Effector memory CD8-positive, alpha-beta T cell (primary cell): ENCODE measurements at regions not wholly inside any gene's neighbourhood (a gene's known extent, or its start where the extent isn't known, plus 50 kb on each side); places are given as distances from the start of the nearest gene placed in this dataset.

Source experiments
- ATAC-seq: fragments of 150-1000 bp; cut with Tn5 transposase; replicated peaks from 2 replicates; pipeline ENCODE4 v1.10.0; 2021; ENCODE audit warnings: mild to moderate bottlenecking, moderate library complexity
- DNase-seq, 3 experiments: peaks; one replicate each; pipeline ENCODE4 v3.0.0; 2021
- H3K27ac Mint-ChIP-seq, 2 donors: one replicate each; pipeline ENCODE4 v1.8.0; 2022; ENCODE audit warnings: mild to moderate bottlenecking in 2 of 2, mixed read lengths in 2 of 2, moderate library complexity in 2 of 2
- H3K27me3 Mint-ChIP-seq, 2 donors: one replicate each; pipeline ENCODE4 v1.8.0; 2022; ENCODE audit warnings: mixed read lengths in 2 of 2
- H3K36me3 Mint-ChIP-seq: one replicate; pipeline ENCODE4 v1.8.0; 2022; ENCODE audit warnings: mild to moderate bottlenecking, moderate library complexity, mixed read lengths; ENCODE audit not compliant: insufficient read depth
- H3K4me1 Mint-ChIP-seq, 2 donors: one replicate each; pipeline ENCODE4 v1.8.0; 2022; ENCODE audit warnings: low read depth in 2 of 2, mixed read lengths in 2 of 2
- H3K4me3 Mint-ChIP-seq, 2 donors: one replicate each; pipeline ENCODE4 v1.8.0; 2022; ENCODE audit warnings: mild to moderate bottlenecking in 2 of 2, mixed read lengths in 2 of 2, moderate library complexity in 2 of 2
- H3K9me3 Mint-ChIP-seq, 2 donors: one replicate each; pipeline ENCODE4 v1.8.0; 2022; ENCODE audit warnings: mixed read lengths in 2 of 2

DNA sequence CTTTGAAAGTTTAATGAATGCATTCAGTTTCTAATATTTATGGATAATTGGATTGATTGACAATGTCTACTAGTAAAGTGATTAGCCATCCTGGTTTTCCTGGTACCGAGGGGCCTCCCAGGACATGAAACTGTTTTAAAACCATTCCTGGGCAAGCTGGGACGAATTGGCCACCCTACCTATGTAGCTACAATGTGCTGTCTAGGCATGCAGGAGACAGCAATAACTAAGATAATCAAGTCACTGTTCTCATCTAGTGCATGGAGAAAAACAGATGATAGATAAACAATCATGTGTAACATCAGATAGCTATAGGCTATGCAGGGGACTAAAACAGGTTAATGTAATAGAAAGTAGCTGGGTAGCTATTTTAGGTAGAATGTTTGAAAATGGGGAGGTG lies 67.1 kb downstream of the PMAIP1 start:
- no peak for DNase-seq
- no peak overlapping the region for H3K27ac Mint-ChIP-seq
- no peaks in the 10 kb centered on the region for H3K36me3 Mint-ChIP-seq
- H3K9me3 Mint-ChIP-seq: no peaks in the 10 kb centered on the region
- no peak for ATAC-seq
- peaks cover 26 to 33% of the 10 kb centered on the region in 2 donors for H3K27me3 Mint-ChIP-seq
- H3K4me1 Mint-ChIP-seq: peaks cover 0 to 7% of the 10 kb centered on the region in 2 donors
- no peak overlapping the region for H3K4me3 Mint-ChIP-seq

DNA sequence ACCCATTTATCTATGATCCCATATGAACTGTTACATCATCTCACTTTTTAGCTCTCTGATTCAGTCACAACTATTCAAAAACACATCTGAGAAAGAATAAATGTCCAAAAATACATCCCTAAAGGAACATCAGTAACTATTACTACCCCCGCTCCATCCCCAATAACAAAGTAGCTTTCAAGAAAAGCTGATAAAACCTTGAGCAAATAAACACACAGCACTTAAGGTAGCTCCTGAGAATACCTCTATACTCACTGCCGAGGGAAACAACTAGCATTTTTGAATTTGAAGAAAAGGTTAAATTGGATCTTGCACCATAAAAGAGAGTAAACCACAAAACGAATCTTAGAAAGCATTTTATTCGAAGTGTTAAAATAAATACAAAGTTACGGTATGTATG lies 63.4 kb downstream of the PMAIP1 start:
- Mint-ChIP-seq H3K9me3 (no peaks in the 10 kb centered on the region), H3K4me3 (no peak overlapping the region), H3K36me3 (no peaks in the 10 kb centered on the region), H3K27ac (no peak overlapping the region), H3K4me1 (peaks cover 0 to 4% of the 10 kb centered on the region in 2 donors), H3K27me3 (peaks cover 20 to 33% of the 10 kb centered on the region in 2 donors)
- DNase-seq: no peak
- ATAC-seq: no peak

DNA sequence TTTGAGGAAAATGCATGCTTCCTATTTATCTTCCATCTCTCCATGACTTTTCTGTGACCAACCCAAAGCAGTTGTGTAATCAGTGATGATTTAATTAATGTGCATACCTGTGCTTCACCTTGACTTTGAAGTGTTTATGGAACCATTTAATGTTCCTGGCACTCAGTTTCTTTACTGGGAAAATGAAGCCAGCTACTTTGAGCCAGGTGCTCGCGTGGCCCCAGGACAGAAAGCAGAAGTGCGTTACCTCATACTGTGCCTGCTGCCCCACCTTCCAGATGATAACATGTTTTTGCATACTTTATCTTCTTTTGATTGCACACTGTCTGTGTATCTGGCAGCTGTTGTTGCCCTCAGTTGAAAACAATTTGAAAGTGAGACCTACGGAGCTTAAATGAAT lies 61.3 kb downstream of the PMAIP1 start:
- no peak for DNase-seq
- Mint-ChIP-seq H3K27me3 (peaks cover 18 to 19% of the 10 kb centered on the region in 2 donors), H3K4me1 (peaks cover 0 to 4% of the 10 kb centered on the region in 2 donors), H3K36me3 (no peaks in the 10 kb centered on the region), H3K4me3 (no peak overlapping the region), H3K27ac (no peak overlapping the region), H3K9me3 (no peaks in the 10 kb centered on the region)
- no peak for ATAC-seq

DNA sequence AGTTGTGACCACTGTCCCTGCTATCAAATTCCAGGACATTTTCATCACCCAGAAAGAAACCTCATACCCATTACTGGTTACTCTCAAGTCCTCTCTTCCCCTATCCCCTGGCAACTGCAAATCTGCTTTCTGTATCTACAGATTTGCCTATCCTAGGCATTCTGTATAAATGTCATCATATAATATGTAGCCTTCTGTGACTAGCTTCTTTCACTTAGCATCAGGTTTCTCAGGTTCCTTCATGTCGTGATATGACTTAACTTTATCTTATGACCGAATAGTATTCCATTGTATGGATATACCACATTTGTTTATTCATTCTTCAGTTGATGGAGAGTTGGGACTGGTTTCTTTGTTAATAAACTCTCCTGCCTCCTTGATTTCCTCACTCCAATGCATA lies 60.5 kb downstream of the PMAIP1 start:
- Mint-ChIP-seq H3K27me3 (peaks cover 13 to 18% of the 10 kb centered on the region in 2 donors), H3K27ac (no peak overlapping the region), H3K9me3 (no peaks in the 10 kb centered on the region), H3K4me3 (no peak overlapping the region), H3K4me1 (peaks cover 0 to 4% of the 10 kb centered on the region in 2 donors), H3K36me3 (no peaks in the 10 kb centered on the region)
- ATAC-seq (no peak), DNase-seq (no peak)

DNA sequence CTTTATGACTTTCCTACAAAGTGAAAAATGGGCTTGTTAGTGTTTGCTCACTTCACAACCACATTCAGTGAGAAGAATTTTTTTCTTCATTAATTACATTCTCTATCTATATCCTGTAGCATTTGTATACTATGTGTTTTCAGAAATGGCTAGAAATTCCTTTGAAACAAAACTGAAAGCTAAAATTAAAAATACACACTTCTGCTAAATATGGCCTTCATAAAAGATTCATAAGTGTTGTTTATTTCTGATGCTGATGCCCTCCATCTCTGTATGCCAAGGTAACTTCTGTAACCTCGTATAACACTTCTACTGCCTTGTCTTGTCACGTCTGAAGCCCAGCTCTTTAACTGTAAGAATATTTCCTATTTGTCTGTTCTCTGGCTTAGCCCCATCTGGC lies 59.8 kb downstream of the PMAIP1 start:
- H3K27ac Mint-ChIP-seq: no peak overlapping the region
- peaks cover 7 to 12% of the 10 kb centered on the region in 2 donors for H3K27me3 Mint-ChIP-seq
- H3K36me3 Mint-ChIP-seq: no peaks in the 10 kb centered on the region
- DNase-seq (no peak), ATAC-seq (no peak)
- H3K9me3 Mint-ChIP-seq: no peaks in the 10 kb centered on the region
- no peak overlapping the region for H3K4me3 Mint-ChIP-seq
- H3K4me1 Mint-ChIP-seq: peaks cover 0 to 4% of the 10 kb centered on the region in 2 donors

DNA sequence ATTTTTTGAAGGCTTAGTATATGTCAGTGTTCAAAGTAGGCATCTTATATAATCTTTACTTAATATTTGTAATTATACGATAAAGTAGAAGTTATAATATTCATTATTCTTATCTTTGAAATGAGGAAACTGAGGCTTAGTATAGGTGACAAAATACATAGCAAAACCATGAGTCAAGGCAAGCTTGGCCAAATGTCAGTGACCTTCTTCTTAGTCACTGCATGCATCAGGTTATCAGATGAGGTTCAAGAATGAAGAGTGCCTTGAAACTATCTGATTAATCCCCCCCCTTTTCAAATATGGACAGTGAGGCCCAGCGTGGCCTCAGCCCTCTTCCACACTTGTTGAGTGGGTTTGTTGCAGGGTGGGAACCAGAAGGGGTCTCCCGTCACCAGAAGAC lies 59.3 kb downstream of the PMAIP1 start:
- DNase-seq: no peak
- Mint-ChIP-seq H3K27me3 (peaks cover 6 to 9% of the 10 kb centered on the region in 2 donors), H3K36me3 (no peaks in the 10 kb centered on the region), H3K27ac (no peak overlapping the region), H3K4me1 (peaks cover 0 to 4% of the 10 kb centered on the region in 2 donors), H3K9me3 (no peaks in the 10 kb centered on the region), H3K4me3 (no peak overlapping the region)
- ATAC-seq: no peak

DNA sequence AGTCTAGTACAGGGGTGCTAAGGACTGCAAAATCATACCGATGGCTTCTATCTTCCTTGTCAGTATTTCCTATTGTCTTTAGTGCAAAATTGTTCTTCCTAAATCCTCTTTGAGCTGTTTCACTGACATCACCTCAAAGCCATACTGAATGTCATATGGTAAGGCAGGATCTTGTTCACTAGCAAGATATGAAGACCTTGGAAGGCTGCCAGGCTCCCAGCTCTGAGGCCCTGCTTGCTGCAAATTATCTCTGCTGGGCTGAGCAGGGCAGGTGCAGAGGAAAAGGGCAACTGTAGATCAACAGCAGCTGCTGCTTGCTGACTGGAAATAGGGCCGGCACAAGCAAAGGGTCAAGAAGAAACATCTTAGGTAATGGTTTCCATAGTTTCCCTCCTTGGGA lies 58.2 kb downstream of the PMAIP1 start:
- DNase-seq: no peak
- Mint-ChIP-seq H3K36me3 (no peaks in the 10 kb centered on the region), H3K27me3 (peaks cover under 1% of the 10 kb centered on the region in 2 donors), H3K27ac (no peak overlapping the region), H3K4me1 (peaks cover 0 to 4% of the 10 kb centered on the region in 2 donors), H3K9me3 (no peaks in the 10 kb centered on the region), H3K4me3 (no peak overlapping the region)
- no peak for ATAC-seq

DNA sequence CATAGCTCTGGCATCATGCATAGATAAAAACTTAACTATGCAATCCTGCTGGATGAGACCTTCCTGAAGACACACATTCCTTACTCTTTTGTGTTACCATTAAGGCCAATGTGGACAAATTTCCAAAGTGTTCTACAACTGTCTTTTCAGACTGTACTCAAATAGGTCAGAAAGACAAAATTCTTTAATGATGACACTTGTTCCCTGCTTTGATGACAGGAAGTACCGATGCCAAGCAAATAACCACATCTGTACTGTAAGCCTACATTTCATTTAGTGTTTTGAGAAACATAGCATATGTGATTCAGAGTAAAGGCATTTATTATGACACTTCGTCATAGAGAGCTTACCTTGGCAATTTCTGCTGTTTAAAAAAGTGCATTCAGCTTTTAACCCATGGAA lies 55.0 kb downstream of the PMAIP1 start:
- no peaks in the 10 kb centered on the region for H3K9me3 Mint-ChIP-seq
- no peak overlapping the region for H3K27ac Mint-ChIP-seq
- no peak overlapping the region for H3K4me3 Mint-ChIP-seq
- H3K4me1 Mint-ChIP-seq: peaks cover 2% of the 10 kb centered on the region in 2 donors
- no peak for DNase-seq
- H3K27me3 Mint-ChIP-seq: no peaks in the 10 kb centered on the region
- no peaks in the 10 kb centered on the region for H3K36me3 Mint-ChIP-seq
- no peak for ATAC-seq

DNA sequence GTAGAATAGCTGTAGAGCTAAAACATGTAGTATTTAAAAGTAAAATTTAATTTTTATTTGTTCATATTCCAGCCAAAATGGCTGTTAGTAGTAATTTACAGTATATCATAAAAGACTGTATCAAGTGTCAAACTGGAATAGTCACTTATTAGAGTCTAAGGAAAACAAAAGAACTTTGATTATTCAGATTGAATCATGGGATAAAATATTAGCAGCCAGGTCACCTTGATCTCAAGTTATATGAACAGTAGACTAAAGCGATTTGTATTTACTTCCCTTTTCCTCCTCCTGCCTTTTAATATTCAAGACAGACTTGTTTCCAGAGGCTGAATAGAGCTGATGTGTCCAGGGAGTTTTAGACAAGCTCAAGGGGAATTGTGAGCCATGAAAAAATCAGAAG lies 54.4 kb downstream of the PMAIP1 start:
- no peaks in the 10 kb centered on the region for H3K9me3 Mint-ChIP-seq
- H3K27ac Mint-ChIP-seq: no peak overlapping the region
- no peak for DNase-seq
- H3K27me3 Mint-ChIP-seq: no peaks in the 10 kb centered on the region
- H3K36me3 Mint-ChIP-seq: no peaks in the 10 kb centered on the region
- peaks cover 0 to 2% of the 10 kb centered on the region in 2 donors for H3K4me1 Mint-ChIP-seq
- H3K4me3 Mint-ChIP-seq: no peak overlapping the region
- no peak for ATAC-seq
